MM.1S (cell line): ENCODE measurements at regions not wholly inside any gene's neighbourhood (a gene's known extent, or its start where the extent isn't known, plus 50 kb on each side); places are given as distances from the start of the nearest gene placed in this dataset.

ENCODE experiments used
- DNase-seq: peaks from one replicate; pipeline ENCODE4 v3.0.0-alpha.2; 2015
- H2AFZ ChIP-seq: fragments of 300-600 bp; sonication (generic); 2 replicates; pipeline ENCODE4 v1.6.0; 2016; ENCODE audit warnings: antibody characterized with exemption, low read length
- H3F3A ChIP-seq: fragments of 300-600 bp; sonication (generic); 2 replicates; pipeline ENCODE4 v1.6.1; 2016; ENCODE audit warnings: mild to moderate bottlenecking, antibody characterized with exemption, low read length, moderate library complexity, mixed read lengths; ENCODE audit not compliant: insufficient read depth
- H3K27ac ChIP-seq: fragments of 300-600 bp; sonication (generic); 2 replicates; pipeline ENCODE4 v1.5.1; 2016; ENCODE audit warnings: mild to moderate bottlenecking, low read length
- H3K27me3 ChIP-seq: fragments of 300-600 bp; sonication (generic); replicated peaks from 2 replicates; pipeline ENCODE4 v1.6.0; 2016; ENCODE audit warnings: low read length; ENCODE audit not compliant: insufficient read depth
- H3K36me3 ChIP-seq: fragments of 300-600 bp; sonication (generic); replicated peaks from 2 replicates; pipeline ENCODE4 v1.6.1; 2016; ENCODE audit warnings: mild to moderate bottlenecking, low read length, mixed read lengths; ENCODE audit not compliant: insufficient read depth
- H3K4me1 ChIP-seq: fragments of 300-600 bp; sonication (generic); 2 replicates; pipeline ENCODE4 v1.6.1; 2016; ENCODE audit warnings: low read length, mixed read lengths
- H3K4me2 ChIP-seq: fragments of 300-600 bp; sonication (generic); 2 replicates; pipeline ENCODE4 v1.6.0; 2016; ENCODE audit warnings: low read depth, low read length
- H3K4me3 ChIP-seq: fragments of 300-600 bp; sonication (generic); 2 replicates; pipeline ENCODE4 v1.5.1; 2016; ENCODE audit warnings: low read length, mixed read lengths
- H3K79me2 ChIP-seq: fragments of 300-600 bp; sonication (generic); 2 replicates; pipeline ENCODE4 v1.6.1; 2016; ENCODE audit warnings: mixed run types, low read length, mixed read lengths
- H3K9ac ChIP-seq: fragments of 300-600 bp; sonication (generic); 2 replicates; pipeline ENCODE4 v1.6.1; 2016; ENCODE audit warnings: low read length, mixed read lengths
- H3K9me2 ChIP-seq: fragments of 300-600 bp; sonication (generic); replicated peaks from 2 replicates; pipeline ENCODE4 v1.6.1; 2016; ENCODE audit warnings: mild to moderate bottlenecking, low read length, mixed read lengths; ENCODE audit not compliant: insufficient read depth
- H3K9me3 ChIP-seq: fragments of 300-600 bp; sonication (generic); replicated peaks from 2 replicates; pipeline ENCODE4 v1.6.1; 2016; ENCODE audit warnings: mild to moderate bottlenecking, low read length, mixed read lengths; ENCODE audit not compliant: insufficient read depth
- H4K20me1 ChIP-seq: fragments of 300-600 bp; sonication (generic); 2 replicates; pipeline ENCODE4 v1.6.1; 2016; ENCODE audit warnings: mild to moderate bottlenecking, low read length, moderate library complexity, mixed read lengths; ENCODE audit not compliant: insufficient read depth
- EZH2 ChIP-seq: fragments of 300-600 bp; sonication (generic); optimal IDR thresholded peaks from 2 replicates; pipeline ENCODE3; 2017; ENCODE audit warnings: low read depth, mild to moderate bottlenecking, antibody characterized with exemption, low read length, mixed read lengths
- EZH2phosphoT487 ChIP-seq: fragments of 300-600 bp; sonication (generic); IDR thresholded peaks from 2 replicates; pipeline ENCODE4 v1.6.1; 2018; ENCODE audit warnings: antibody characterized with exemption, low read length
- TF ChIP-seq, protein P1 (sequence below): fragments of 300-600 bp; sonication (generic); IDR thresholded peaks from 2 replicates; pipeline ENCODE4 v1.5.1; 2016; ENCODE audit warnings: antibody characterized with exemption, low read length, mixed read lengths

GRCh38 chrX:45320191-45320590, 119.5 kb upstream of the DIPK2B start:
- H3K9ac ChIP-seq = no peak overlapping the region
- H3K4me1 ChIP-seq = no peaks in the 10 kb centered on the region
- no peak for DNase-seq
- no peaks in the 10 kb centered on the region for H3K9me3 ChIP-seq
- no peaks in the 10 kb centered on the region for H3K36me3 ChIP-seq
- no peak overlapping the region for H3K27ac ChIP-seq
- TF ChIP-seq, protein P1, sequence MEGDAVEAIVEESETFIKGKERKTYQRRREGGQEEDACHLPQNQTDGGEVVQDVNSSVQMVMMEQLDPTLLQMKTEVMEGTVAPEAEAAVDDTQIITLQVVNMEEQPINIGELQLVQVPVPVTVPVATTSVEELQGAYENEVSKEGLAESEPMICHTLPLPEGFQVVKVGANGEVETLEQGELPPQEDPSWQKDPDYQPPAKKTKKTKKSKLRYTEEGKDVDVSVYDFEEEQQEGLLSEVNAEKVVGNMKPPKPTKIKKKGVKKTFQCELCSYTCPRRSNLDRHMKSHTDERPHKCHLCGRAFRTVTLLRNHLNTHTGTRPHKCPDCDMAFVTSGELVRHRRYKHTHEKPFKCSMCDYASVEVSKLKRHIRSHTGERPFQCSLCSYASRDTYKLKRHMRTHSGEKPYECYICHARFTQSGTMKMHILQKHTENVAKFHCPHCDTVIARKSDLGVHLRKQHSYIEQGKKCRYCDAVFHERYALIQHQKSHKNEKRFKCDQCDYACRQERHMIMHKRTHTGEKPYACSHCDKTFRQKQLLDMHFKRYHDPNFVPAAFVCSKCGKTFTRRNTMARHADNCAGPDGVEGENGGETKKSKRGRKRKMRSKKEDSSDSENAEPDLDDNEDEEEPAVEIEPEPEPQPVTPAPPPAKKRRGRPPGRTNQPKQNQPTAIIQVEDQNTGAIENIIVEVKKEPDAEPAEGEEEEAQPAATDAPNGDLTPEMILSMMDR = no peak
- TF ChIP-seq EZH2phosphoT487 = no peak
- TF ChIP-seq EZH2 = no peak
- H4K20me1 ChIP-seq = no peaks in the 10 kb centered on the region
- H3K4me2 ChIP-seq = no peak overlapping the region
- no peaks in the 10 kb centered on the region for H3K79me2 ChIP-seq
- no peaks in the 10 kb centered on the region for H3K9me2 ChIP-seq
- H2AFZ ChIP-seq = no peak overlapping the region
- H3K4me3 ChIP-seq = no peak overlapping the region
- H3F3A ChIP-seq = no peaks in the 10 kb centered on the region
- H3K27me3 ChIP-seq = no peaks in the 10 kb centered on the region

DNA sequence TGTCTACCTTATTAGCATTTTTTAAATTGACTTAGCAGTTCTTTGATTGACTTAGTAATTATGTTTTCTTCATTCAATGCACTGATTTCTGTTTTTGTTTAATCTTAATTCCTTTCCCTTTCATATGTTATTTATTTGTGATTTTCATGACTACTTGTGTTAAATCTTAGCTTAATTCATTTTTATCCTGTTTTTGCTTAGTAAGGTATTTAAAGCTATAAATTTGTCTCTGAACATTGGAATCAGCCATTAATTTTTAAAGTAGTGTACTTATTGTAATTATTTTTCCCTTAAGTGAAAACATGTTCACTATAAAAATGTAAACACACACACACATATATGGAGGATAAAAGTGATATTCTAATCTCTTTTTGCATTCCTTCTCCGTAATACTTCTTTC, 109.1 kb upstream of the DIPK2B start:
- Histone ChIP-seq H3K27me3 (no peaks in the 10 kb centered on the region), H3K4me2 (no peak overlapping the region), H3K9me3 (no peaks in the 10 kb centered on the region), H3K79me2 (no peaks in the 10 kb centered on the region), H3F3A (no peaks in the 10 kb centered on the region), H3K4me3 (no peak overlapping the region), H3K36me3 (no peaks in the 10 kb centered on the region), H3K9ac (no peak overlapping the region), H2AFZ (no peak overlapping the region), H3K27ac (no peak overlapping the region), H4K20me1 (no peaks in the 10 kb centered on the region), H3K9me2 (no peaks in the 10 kb centered on the region), H3K4me1 (0 out of 2 replicates have a peak, but pooled peaks cover 3% of the 10 kb centered on the region)
- DNase-seq = no peak
- TF ChIP-seq, protein P1 = no peak
- TF ChIP-seq EZH2phosphoT487 (no peak), EZH2 (no peak)

GRCh38 chrX:45309096-45309495, 108.4 kb upstream of the DIPK2B start:
- Histone ChIP-seq H3K27ac (no peak overlapping the region), H3K9me3 (no peaks in the 10 kb centered on the region), H3K9ac (no peak overlapping the region), H3K4me1 (0 out of 2 replicates have a peak, but pooled peaks cover 3% of the 10 kb centered on the region), H3K4me3 (no peak overlapping the region), H3K36me3 (no peaks in the 10 kb centered on the region), H3K27me3 (no peaks in the 10 kb centered on the region), H4K20me1 (no peaks in the 10 kb centered on the region), H3K79me2 (no peaks in the 10 kb centered on the region), H3K4me2 (no peak overlapping the region), H3K9me2 (no peaks in the 10 kb centered on the region), H3F3A (no peaks in the 10 kb centered on the region), H2AFZ (no peak overlapping the region)
- TF ChIP-seq, protein P1 = no peak
- no peak for TF ChIP-seq EZH2phosphoT487
- no peak for TF ChIP-seq EZH2
- no peak for DNase-seq
